HG02852 (cell line): ENCODE measurements at regions not wholly inside any gene's neighbourhood (a gene's known extent, or its start where the extent isn't known, plus 50 kb on each side); places are given as distances from the start of the nearest gene placed in this dataset.
"Not testable (repeated sequence)": the region's sequence is repeated elsewhere in the genome, so short reads cannot be mapped to it uniquely, and the experiment has no call there.

Experiments used
- ATAC-seq: cut with Tn5 transposase; IDR thresholded peaks from one replicate; pipeline ENCODE4 v1.9.1; 2021; ENCODE audit warnings: mild to moderate bottlenecking, moderate library complexity; ENCODE audit not compliant: unreplicated experiment

DNA sequence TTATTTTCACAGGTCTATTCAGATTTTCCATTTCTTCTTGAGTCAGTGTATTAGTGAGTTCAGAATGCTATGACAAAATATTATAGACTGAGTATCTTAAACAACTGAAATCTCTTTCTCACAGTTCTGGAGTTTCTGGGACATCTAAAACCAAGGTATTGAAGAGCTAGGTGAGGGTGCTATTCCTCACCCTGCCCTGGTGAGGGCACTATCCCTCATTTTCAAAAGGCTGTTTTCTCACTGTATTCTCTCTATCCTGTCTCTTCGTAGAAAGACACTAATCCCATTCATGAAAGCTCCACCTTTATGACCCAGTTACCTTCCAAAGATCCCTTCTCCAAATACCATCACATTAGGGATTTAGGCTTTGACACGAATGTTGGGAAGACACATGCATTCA lies 1617.1 kb downstream of the PCDH9 start:
- no peak for ATAC-seq

DNA sequence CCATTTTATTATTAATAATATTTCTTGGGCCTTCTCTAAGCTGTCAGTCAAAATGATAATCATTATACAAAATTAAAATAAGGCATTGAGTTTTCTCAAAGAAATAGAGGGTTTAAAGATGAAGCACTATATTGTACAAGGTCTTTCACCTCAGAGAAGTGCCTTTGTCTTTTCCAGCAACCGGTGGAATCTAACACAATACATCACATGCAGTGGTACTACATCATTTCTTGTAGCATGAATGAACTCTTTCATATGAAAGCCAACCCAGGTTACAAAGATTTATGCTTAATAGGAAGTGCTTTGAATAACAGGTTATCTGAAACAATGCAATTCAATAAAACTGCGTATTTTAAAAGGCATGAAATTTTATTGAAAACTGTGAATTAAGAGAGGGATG lies 1620.8 kb downstream of the PCDH9 start:
- ATAC-seq = no peak

DNA sequence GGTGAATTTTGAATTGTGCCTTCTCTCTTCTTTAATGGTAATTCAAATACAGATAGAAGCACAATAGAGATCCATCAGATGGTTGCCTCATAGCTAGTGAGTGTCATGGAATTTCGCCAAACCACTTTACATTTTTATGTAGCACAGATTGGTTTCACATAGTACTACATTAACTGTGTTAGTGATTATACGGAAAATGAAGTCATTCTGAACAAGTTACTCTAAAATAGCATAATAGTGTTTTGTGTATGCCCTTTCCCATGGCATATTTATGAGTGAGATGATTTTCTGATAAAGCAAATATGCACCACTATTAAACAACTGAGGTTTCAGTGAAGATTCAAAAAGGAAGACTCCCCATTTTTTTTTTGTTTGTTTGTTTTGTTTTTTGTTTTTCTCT lies 1623.5 kb downstream of the PCDH9 start:
- no peak for ATAC-seq

DNA sequence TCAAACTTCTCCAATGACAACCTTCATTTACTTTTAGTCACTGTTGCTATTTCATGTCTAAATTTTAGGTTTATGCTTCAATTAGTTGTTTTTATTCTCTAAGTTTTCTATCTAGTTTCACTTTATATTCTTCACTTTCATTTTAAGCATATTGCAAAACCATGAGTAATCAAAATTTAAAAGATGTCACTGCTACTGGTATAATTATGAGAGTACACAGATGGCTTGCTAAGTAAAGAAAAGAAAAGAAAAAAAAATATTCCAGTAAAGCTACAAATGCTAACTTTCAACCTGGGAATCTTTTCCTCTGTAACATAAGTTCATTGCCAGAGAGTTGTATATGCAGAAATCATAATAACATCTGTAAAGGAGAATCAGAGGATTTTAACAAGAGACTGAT lies 1624.7 kb downstream of the PCDH9 start:
- no peak for ATAC-seq

DNA sequence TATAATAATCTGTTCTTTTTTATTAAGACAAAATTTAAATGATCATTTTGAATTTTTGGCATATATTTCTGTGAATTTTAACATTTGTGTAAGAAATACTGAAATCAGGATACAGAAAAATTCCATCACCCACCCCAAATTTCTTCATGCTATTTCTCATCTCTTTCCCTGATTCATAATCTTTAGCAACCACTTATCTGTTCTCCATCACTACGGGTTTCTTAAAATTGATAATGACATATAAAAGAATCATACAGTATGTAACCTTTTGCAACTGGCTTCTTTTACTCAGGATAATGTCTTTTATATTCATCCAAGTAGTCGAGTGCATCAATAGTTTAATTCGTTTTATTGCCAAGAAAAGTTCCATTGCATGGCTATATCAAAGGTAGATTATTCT lies 1627.0 kb downstream of the PCDH9 start:
- no peak for ATAC-seq

DNA sequence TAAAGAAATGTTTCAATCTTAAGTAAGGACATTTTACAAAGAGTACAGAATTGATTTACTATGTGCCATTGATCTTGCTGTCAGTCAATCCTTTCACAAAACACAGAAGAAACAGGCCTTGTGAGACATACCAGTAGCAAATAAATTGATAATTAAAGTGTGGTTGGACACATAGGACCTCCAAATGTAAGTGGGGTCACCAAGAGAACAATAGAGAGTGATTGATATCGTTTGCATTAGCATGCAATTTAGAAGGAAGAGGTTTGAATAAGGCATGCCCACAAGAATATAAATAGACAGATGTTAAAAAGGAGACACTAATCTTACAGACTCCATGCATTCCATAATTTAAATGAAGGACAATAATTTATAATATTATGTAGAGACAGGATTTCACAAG lies 1628.3 kb downstream of the PCDH9 start:
- ATAC-seq = no peak

DNA sequence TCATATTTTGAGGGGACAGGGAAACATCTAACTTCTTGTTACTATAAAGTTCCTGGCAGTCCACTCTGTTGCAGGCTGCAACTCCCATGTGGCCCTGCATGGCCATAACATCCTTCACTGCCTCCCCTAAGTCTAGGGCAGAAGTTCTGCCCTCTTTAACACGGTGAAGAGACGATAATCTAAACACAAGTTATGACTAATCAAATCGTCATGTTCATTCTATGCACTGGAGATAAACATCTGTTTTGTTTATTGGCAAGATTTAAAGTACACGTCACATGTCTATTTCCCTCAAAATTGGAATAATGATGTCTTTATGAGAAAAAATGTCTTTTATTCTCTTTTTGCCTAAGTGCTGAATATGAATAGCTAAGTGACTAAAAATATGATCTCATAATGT lies 1629.4 kb downstream of the PCDH9 start:
- no peak for ATAC-seq

DNA sequence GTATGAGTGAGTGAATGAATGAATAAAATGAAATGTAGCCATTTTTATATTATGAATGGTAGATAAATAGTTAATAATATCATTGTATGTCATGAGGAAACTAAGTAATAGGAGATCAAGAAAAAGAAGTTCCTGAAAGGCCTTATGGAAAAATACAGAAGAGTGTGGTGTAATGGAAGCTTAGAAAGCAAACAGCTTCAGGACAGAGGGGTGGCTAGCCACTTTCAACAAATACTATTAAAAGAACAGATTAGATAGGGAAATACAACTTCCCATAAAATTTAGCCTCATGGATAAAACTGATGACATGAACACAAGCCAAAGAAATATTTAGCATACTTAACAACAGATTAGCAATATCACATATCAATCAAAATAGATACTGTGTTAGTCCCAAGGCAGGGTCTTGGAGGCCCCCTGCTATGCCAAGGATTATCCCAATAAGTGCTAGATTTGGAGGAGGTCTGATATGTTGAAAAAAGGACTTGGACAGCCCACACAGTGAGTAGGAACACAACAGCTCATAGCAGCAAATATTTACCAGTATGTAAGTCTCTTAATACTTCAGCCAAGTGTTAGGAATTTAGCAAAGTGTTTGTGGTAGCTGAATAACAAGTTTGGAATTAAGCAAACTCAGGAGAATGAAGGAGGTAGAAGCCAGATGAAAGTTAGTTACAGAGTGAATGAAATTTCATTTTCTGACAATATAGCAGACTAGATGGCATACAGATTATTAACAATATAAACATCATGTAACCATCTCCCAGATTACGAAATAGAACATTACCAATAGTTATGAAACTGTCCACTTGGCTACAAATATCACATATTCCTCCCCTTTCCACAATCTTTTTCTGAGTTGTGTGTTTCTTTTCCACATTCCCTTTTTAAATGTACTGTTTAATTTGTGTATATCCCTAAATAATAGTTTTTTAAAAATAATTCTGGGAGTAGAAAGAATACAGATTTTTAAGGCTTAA lies 1632.0 kb downstream of the PCDH9 start:
- no peak for ATAC-seq

DNA sequence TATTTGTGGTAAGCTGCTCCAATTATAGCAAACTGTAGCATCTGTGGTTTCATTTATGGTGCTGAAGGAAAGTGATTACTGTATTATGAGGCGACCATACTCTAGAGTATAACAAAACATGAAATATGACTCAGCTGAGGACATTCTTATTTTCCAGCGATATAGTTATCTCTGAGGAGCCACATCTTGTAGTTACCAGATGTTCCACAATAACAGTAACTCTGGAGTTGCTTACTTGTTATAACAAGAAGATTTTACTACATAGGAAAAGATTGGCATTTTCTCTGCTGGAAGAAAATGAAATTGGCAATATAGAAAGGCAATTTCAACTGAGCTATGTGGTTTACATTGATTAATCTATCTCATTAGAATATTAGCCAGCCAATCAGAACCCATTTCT lies 1634.2 kb downstream of the PCDH9 start:
- ATAC-seq = no peak

DNA sequence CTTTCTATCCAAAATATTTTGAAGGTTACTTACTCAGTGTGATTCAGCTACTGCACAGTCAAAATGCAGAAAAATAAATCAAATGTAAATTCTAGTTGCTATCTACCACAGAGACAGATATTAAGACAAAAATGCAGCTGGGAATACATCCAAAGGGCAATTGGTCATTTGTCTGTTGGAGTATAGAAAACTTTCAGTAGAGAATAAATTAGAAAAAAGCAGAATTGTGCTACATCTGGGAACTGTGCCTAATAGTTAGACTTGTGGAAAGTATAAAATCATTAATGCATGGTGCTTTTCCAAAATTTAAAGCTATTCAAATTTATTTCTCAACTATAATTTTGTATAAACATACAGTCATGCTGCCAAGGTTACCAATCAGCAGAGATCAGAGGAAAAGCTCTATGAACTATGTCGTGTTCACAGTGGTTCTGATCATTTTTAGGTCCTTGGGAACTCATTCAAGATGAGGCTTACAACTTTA lies 1635.8 kb downstream of the PCDH9 start:
- ATAC-seq = no peak

DNA sequence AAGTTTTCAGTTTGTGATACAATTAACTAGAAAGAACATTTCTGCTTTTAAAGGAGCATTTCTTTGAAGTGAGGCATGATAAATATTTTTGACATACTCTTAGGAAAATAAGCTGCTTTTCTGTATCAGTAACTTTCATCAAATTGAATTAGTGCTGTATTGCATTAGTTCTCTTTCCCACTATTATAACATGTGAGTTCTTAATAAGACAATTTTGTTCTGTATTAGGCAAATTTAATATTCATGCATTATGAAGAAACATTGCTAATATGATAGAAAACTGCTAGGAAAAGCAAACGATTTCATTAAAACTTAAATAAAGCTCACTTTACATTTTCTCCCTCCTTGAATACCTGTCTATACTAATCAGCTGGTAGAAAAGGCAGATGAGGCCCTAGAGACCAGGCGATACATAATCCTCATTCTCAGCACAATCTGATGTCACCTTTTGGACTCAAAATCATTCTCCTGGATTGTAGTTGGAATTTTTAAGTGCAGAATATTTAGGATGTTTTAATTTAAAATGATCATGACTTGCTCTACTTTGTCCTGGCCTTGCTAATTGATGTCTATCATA lies 1636.8 kb downstream of the PCDH9 start:
- no peak for ATAC-seq

DNA sequence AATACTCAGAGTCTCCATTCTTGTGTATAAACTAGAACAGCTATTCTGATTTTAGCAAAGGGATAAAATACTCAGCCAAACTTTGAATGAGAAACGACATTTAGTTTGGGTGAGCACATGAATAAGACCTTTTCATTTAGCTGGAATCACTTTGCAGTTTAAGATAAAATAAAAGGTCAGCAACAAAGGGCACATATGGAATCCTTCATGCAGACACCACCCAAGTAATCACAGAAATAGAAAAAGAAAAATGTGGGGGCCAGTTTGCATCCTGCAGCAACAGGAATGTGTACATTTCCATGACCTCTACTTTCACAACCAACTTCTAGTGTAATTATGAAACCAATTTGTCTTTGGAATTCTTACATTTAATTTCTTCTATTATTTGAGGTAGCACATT lies 1637.4 kb downstream of the PCDH9 start:
- ATAC-seq = no peak

DNA sequence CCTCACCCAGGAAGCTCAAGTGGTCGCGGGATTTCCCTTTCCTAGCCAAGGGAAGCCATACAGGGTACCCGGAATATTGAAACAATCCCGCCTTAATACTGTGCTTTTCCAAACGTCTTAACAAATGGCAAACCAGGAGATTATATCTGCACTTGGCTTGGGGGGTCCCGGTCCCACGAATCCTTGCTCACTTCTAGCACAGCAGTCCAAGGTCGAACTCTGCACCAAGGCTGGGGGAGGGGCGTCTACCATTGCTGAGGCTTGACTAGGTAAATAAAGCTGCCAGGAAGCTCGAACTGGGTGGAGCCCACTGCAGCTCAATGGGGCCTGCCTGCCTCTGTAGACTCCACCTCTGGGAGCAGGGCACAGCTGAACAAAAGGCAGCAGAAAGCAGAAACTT lies 1644.8 kb downstream of the PCDH9 start:
- ATAC-seq = no peak

DNA sequence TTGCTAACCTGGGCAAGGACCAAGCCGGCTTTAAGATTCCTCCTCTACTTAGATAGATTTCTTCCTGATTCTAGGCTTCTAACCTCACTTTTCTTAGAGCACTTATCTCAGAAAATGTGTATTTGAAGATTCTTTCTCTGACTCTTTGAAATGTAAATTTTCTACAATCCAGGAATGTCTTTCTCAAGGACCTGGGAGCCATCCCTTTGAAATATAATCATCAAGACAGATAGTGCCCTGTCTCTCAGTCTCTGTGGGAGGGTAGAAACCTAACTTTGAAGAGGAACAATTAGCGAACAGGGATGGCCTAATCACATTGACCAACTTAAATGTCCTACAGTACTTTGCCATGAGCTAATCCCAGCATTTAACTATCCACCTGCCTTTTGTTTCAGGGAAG lies 1646.0 kb downstream of the PCDH9 start:
- ATAC-seq = no peak

DNA sequence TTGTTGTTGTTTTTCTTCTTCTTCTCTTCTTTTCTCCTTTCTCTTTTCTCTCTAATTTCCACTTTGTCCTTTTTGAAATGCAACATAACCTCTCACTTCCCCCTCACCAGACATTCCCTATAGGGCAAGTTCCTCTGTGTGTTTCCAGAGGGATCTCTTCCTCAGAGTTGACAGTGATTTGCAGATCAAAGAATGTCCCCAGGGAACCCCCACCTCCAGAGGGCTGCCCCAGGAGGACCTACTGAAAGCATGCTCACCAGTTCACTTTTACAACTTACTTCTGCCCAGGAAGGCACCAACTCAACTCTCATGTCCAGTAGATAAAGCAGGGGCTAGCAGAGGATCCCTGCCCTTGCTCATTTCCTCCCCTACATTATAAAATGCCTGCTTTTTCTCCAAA lies 1648.0 kb downstream of the PCDH9 start:
- no peak for ATAC-seq

DNA sequence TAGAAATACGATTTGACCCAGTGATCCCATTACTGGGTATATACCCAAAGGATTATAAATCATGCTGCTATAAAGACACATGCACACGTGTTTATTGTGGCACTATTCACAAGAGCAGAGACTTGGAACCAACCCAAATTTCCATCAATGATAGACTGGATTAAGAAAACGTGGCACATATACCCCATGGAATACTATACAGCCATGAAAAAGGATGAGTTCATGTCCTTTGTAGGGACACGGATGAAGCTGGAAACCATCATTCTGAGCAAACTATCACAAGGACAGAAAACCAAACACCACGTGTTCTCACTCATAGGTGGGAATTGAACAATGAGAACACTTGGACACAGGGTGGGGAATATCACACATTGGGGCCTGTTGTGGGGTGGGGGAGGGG lies 1665.6 kb downstream of the PCDH9 start:
- not testable (repeated sequence) for ATAC-seq

DNA sequence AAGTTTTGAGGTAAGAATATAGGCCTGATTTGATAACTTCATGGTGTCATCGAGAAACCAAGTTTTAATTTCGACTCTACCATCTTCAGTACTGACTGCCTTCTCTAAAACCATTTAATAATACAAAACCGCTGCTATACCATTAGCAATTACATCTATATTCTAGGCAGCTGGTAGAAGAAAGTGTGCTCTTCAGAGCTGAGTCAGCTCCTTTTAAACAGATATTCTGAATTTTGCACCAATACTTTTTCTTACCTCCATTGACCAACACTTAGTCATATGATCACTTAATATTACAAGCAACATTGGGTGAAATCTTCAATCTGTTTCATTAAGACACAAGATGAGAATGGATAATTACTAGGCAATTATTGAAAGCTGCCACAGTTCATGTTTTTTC lies 1667.8 kb downstream of the PCDH9 start:
- ATAC-seq = no peak

DNA sequence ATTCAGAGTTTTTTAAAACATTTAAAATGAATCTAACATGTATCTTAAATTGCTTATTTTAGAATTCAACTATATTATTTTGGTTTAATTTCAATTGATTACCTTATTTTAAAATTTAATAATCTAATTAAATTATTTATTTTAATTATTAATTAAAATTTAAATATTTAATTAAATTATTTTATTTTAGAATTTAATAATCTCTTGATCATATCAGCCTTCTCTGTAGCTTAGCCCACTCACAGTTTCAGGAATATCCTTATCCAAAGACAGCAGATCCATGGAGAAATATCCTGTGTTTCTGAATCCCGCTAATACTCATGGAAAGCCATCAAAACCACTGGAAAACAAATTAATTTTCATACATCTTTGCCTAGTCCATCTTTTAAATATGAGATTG lies 1669.2 kb downstream of the PCDH9 start:
- ATAC-seq = no peak

DNA sequence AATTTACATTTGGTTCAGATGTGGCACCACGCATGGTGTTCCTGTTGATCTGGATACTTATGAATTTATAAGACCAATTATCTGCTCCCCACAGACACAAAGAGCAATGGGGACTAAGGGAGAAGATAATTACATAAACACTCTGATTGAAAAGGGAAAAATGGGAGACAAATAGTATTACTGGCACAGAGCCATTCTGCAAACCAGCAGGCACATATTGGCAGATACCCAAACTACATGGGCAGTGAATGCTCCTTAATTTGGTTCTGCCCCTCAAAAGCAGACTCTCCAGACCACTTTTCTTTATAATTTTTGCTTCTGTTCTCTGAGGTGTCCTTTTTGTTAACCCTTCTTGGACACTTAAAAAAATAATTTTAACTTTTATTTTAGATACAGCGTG lies 1674.2 kb downstream of the PCDH9 start:
- no peak for ATAC-seq

DNA sequence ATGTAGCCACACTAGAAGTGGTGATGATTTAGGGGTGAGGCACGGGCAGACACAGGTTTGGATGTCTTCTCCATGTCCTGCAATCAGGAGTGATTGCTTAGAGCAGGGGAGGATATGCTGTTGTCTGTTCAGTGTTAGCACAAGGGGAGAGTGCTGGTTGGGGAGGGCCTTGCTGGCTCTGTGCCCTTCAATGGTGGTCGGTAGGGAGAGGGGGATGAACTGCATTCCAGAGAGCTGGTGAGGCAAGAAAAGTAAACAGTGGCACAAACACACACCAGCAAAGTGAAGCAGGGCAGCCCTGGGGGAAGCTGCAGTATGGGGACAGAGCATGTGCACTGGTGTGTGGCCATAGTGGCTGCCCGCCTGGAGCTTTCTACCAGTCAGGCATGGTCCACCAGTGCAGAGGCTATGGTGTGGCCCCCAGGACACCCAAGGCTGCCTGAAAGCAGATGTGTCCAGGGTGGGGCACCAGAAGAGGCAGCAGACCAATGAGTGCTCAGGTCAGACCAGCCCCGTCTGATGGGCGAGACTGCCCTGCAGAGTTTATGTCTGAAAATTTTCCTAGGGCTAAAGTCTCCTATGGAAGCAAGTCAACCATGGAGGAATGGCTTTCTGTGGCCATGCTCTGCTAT lies 1676.9 kb downstream of the PCDH9 start:
- ATAC-seq = no peak

DNA sequence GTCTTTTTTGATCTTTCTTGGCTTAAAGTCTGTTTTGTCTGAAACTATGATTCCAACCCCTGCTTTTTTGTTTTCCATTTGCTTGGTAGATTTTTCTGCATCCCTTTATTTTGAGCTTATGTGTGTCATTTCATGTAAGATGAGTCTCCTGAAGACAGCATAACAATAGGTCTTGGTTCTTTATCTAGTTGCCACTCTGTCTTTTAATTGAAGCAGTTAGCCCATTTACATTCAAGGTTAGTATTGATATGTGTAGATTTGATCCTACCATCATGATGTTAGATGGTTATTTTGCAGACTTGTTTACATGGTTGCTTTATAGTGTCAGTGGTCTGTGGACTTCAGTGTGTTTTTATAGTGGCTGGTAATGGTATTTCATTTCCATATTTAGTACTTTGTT lies 1678.9 kb downstream of the PCDH9 start:
- ATAC-seq = no peak

DNA sequence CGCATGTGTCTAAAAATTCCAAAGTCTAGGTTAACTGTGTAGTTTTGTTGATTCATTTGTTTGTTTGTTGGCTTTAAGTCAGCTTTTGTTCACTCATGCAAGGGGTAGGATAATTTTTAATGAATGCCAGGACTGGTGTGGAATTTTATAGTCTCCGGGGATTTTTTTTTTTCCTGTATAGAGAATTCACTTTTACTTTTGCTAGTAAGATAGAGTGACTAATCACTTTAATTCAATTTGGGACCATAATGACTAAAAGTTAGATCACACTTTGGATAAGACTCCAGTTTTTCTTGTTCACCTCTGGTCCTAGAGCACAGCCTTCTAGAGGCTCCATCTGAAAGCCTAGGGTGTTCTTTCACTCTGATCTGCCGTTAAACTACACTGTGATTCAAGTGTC lies 1690.0 kb downstream of the PCDH9 start:
- ATAC-seq = no peak
